GDM1 (cell line): ENCODE measurements at regions not wholly inside any gene's neighbourhood (a gene's known extent, or its start where the extent isn't known, plus 50 kb on each side); places are given as distances from the start of the nearest gene placed in this dataset.

Experiments used
- DNase-seq: peaks from one replicate; lab custom pipeline; 2025; lab: John Stamatoyannopoulos, UW

GRCh38 chr12:116483959-116484750 lies 75.0 kb upstream of the MAP1LC3B2 start:
- no peak for DNase-seq

- no peak for DNase-seq
These were observed 74.4 kb upstream of the MAP1LC3B2 start for GRCh38 chr12:116484807-116485206.

- DNase-seq, result no peak
These were observed 70.1 kb upstream of the MAP1LC3B2 start for GRCh38 chr12:116489116-116489515.

GRCh38 chr12:116490471-116490870 lies 68.7 kb upstream of the MAP1LC3B2 start:
- DNase-seq, result no peak

- peak; percentile 43 for DNase-seq
These were observed 66.4 kb upstream of the MAP1LC3B2 start for GRCh38 chr12:116492703-116493324.

- DNase-seq, result no peak
These were observed 63.9 kb upstream of the MAP1LC3B2 start for GRCh38 chr12:116495260-116495659.

GRCh38 chr12:116497051-116497591 lies 62.1 kb upstream of the MAP1LC3B2 start:
- DNase-seq, result no peak

GRCh38 chr12:116498471-116498870 lies 60.7 kb upstream of the MAP1LC3B2 start:
- DNase-seq, result no peak

GRCh38 chr12:116502141-116502725 lies 56.9 kb upstream of the MAP1LC3B2 start:
- no peak for DNase-seq

GRCh38 chr12:116502989-116503496 lies 56.1 kb upstream of the MAP1LC3B2 start:
- no peak for DNase-seq

- DNase-seq, result no peak
These were observed 54.7 kb upstream of the MAP1LC3B2 start for GRCh38 chr12:116504438-116504837.

- no peak for DNase-seq
These were observed 52.5 kb upstream of the MAP1LC3B2 start for GRCh38 chr12:116506697-116507064.

GRCh38 chr12:116508145-116509121 lies 50.7 kb upstream of the MAP1LC3B2 start:
- no peak for DNase-seq
